ENCODE measurements at regions not wholly inside any gene's neighbourhood (a gene's known extent, or its start where the extent isn't known, plus 50 kb on each side); places are given as distances from the start of the nearest gene placed in this dataset.

- POLR2A ChIA-PET (ENCODE audit: unreplicated experiment) = no interaction called here
- H3K9me2 ChIP-seq (replicated peaks; ENCODE audit: low read length) = 0 out of 2 replicates have a peak, but pooled peaks cover 5% of the 10 kb centered on the region
- H3K36me3 ChIP-seq (ENCODE audit: low read depth, low read length) = no peaks in the 10 kb centered on the region
- H3K27me3 ChIP-seq (ENCODE audit: low read length) = no peaks in the 10 kb centered on the region
- TF ChIP-seq EZH2phosphoT487 (IDR thresholded peaks at IDR 0.05; ENCODE audit: borderline replicate concordance, low read length) (no peak), EZH2 (IDR thresholded peaks at IDR 0.05; ENCODE audit: low read length, unreplicated experiment) (no peak), CTCF (conservative IDR thresholded peaks at IDR 0.05; ENCODE audit: low read depth, low read length) (no peak)
- H3K79me2 ChIP-seq (ENCODE audit: low read length) = no peaks in the 10 kb centered on the region
- no TSS peak for BruUV-seq (replicated peaks)
- H4K20me1 ChIP-seq (ENCODE audit: low read length) = no peaks in the 10 kb centered on the region
- H3F3A ChIP-seq (ENCODE audit: low read length, unreplicated experiment) = no peaks in the 10 kb centered on the region
- no peak overlapping the region for H3K9ac ChIP-seq (ENCODE audit: low read length)
- H3K27ac ChIP-seq (ENCODE audit: low read length) = no peak overlapping the region
- H3K4me2 ChIP-seq (ENCODE audit: low read length) = no peak overlapping the region
- no peak for DNase-seq
- peaks cover 11% of the 10 kb centered on the region for H3K4me1 ChIP-seq (ENCODE audit: insufficient read depth, low read length)
- intact Hi-C loops (cut with micrococcal nuclease) = no loop called here
- ATAC-seq = no peak
- no peak overlapping the region for H3K4me3 ChIP-seq (ENCODE audit: low read length)
- CTCF ChIA-PET = no interaction called here
- no peaks in the 10 kb centered on the region for H3K9me3 ChIP-seq (ENCODE audit: low read length)
- H2AFZ ChIP-seq (ENCODE audit: low read length) = no peak overlapping the region
These were observed 109.3 kb downstream of the KDR start for GRCh38 chr4:55016131-55016530.

DNA sequence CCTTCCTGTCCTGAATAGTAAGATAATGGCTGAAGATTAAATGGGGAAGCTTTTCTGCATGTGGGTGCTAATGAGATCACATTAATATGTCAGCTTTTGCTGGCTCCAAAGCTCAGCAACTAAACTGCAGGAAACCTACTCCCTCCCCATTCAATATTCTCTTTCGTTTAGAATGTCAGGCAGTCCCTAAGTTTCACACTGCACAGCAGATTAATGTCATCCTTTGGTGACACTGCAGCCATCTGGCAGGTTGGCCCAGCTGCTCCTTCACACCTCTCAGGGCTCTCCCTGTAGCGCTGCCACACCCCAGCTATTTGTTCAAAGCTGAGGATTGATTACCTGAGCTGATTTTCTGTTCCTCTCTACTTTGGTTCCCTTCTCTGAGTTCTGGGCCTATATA lies 110.5 kb downstream of the KDR start:
- no peak overlapping the region for H3K4me2 ChIP-seq (ENCODE audit: low read length)
- no peaks in the 10 kb centered on the region for H3F3A ChIP-seq (ENCODE audit: low read length, unreplicated experiment)
- no peak for ATAC-seq
- no peak overlapping the region for H3K4me3 ChIP-seq (ENCODE audit: low read length)
- no peaks in the 10 kb centered on the region for H3K79me2 ChIP-seq (ENCODE audit: low read length)
- H3K4me1 ChIP-seq (ENCODE audit: insufficient read depth, low read length) = peaks cover 11% of the 10 kb centered on the region
- TF ChIP-seq EZH2 (IDR thresholded peaks at IDR 0.05; ENCODE audit: low read length, unreplicated experiment) (no peak), CTCF (conservative IDR thresholded peaks at IDR 0.05; ENCODE audit: low read depth, low read length) (no peak), EZH2phosphoT487 (IDR thresholded peaks at IDR 0.05; ENCODE audit: borderline replicate concordance, low read length) (no peak)
- BruUV-seq (replicated peaks) = no TSS peak
- no peaks in the 10 kb centered on the region for H4K20me1 ChIP-seq (ENCODE audit: low read length)
- H3K9ac ChIP-seq (ENCODE audit: low read length) = no peak overlapping the region
- no peaks in the 10 kb centered on the region for H3K36me3 ChIP-seq (ENCODE audit: low read depth, low read length)
- ChIA-PET CTCF (interaction anchor here (0.7 kb wide), 1 partner anchor 298 kb away, joined by 5 read pairs; no protein-coding TSS in a partner anchor), POLR2A (ENCODE audit: unreplicated experiment) (no interaction called here)
- H3K27ac ChIP-seq (ENCODE audit: low read length) = no peak overlapping the region
- H2AFZ ChIP-seq (ENCODE audit: low read length) = no peak overlapping the region
- no peaks in the 10 kb centered on the region for H3K9me3 ChIP-seq (ENCODE audit: low read length)
- H3K9me2 ChIP-seq (replicated peaks; ENCODE audit: low read length) = 0 out of 2 replicates have a peak, but pooled peaks cover 5% of the 10 kb centered on the region
- DNase-seq = no peak
- intact Hi-C loops (cut with micrococcal nuclease) = no loop called here
- H3K27me3 ChIP-seq (ENCODE audit: low read length) = no peaks in the 10 kb centered on the region

- ChIA-PET CTCF (no interaction called here), POLR2A (ENCODE audit: unreplicated experiment) (no interaction called here)
- TF ChIP-seq EZH2phosphoT487 (IDR thresholded peaks at IDR 0.05; ENCODE audit: borderline replicate concordance, low read length) = no peak
- TF ChIP-seq EZH2 (IDR thresholded peaks at IDR 0.05; ENCODE audit: low read length, unreplicated experiment) = no peak
- TF ChIP-seq CTCF (conservative IDR thresholded peaks at IDR 0.05; ENCODE audit: low read depth, low read length) = no peak
- Histone ChIP-seq H3K4me3 (ENCODE audit: low read length) (no peak overlapping the region), H4K20me1 (ENCODE audit: low read length) (no peaks in the 10 kb centered on the region), H3K36me3 (ENCODE audit: low read depth, low read length) (no peaks in the 10 kb centered on the region), H3K27me3 (ENCODE audit: low read length) (no peaks in the 10 kb centered on the region), H3K9me2 (replicated peaks; ENCODE audit: low read length) (0 out of 2 replicates have a peak, but pooled peaks cover 5% of the 10 kb centered on the region), H3K9ac (ENCODE audit: low read length) (no peak overlapping the region), H2AFZ (ENCODE audit: low read length) (peak overlapping the region; percentile 31; the same call in 1 of the 2 replicates), H3F3A (ENCODE audit: low read length, unreplicated experiment) (no peaks in the 10 kb centered on the region), H3K79me2 (ENCODE audit: low read length) (no peaks in the 10 kb centered on the region), H3K27ac (ENCODE audit: low read length) (no peak overlapping the region), H3K9me3 (ENCODE audit: low read length) (no peaks in the 10 kb centered on the region), H3K4me1 (ENCODE audit: insufficient read depth, low read length) (peaks cover 11% of the 10 kb centered on the region), H3K4me2 (ENCODE audit: low read length) (peak overlapping the region; percentile 4; the same call in 1 of the 2 replicates)
- BruUV-seq (replicated peaks) = no TSS peak
- intact Hi-C loops (cut with micrococcal nuclease) = no loop called here
- ATAC-seq = no peak
- peak; percentile 55 for DNase-seq
These were observed 111.9 kb downstream of the KDR start for GRCh38 chr4:55013431-55013955.

Data from PC-3 (cell line).